Peyer's patch (tissue), 4 donors: ENCODE measurements at regions not wholly inside any gene's neighbourhood (a gene's known extent, or its start where the extent isn't known, plus 50 kb on each side); places are given as distances from the start of the nearest gene placed in this dataset.

ENCODE experiments used
- DNase-seq, 3 donors: peaks; one replicate each; pipeline ENCODE4 v3.0.0-alpha.2; 2017 to 2019
- H3K27ac ChIP-seq, 4 donors: fragments of 200-600 bp; sonication (generic); one replicate each; pipeline ENCODE4 v1.5.1; 2016 to 2019
- H3K27me3 ChIP-seq, 2 donors: fragments of 200-600 bp; sonication (generic); one replicate each; pipeline ENCODE4 v1.5.1; 2019
- H3K36me3 ChIP-seq, 3 donors: fragments of 200-600 bp; sonication (generic); one replicate each; pipeline ENCODE4 v1.5.1; 2016 to 2019
- H3K4me1 ChIP-seq, 4 donors: fragments of 200-600 bp; sonication (generic); one replicate each; pipeline ENCODE4 v1.5.1; 2016 to 2019
- H3K4me3 ChIP-seq, 4 donors: fragments of 200-600 bp; sonication (generic); 1 replicate in 3 of 4; 2 replicates in 1 of 4; pipeline ENCODE4 v1.5.1; 2016 to 2019; ENCODE audit warnings: mild to moderate bottlenecking in 1 of 4
- H3K9me3 ChIP-seq, 4 donors: fragments of 200-600 bp; sonication (generic); one replicate each; pipeline ENCODE4 v1.5.1; 2016 to 2019; ENCODE audit warnings: mild to moderate bottlenecking in 1 of 4
- CTCF ChIP-seq, 6 experiments: fragments of 450-650 bp in 4 of 6; fragments of 200-600 bp in 2 of 6; sonication (generic) in 1 of 6; IDR thresholded peaks; one replicate each; pipeline ENCODE4 v1.5.1; 2017 to 2019; ENCODE audit warnings: antibody characterized with exemption in 6 of 6, mild to moderate bottlenecking in 3 of 6, moderate library complexity in 1 of 6
- POLR2A ChIP-seq, 2 donors: fragments of 450-650 bp; IDR thresholded peaks; one replicate each; pipeline ENCODE4 v1.5.1; 2017; ENCODE audit warnings: antibody characterized with exemption in 2 of 2, mild to moderate bottlenecking in 2 of 2, moderate library complexity in 2 of 2

- Histone ChIP-seq H3K36me3 (no peaks in the 10 kb centered on the region), H3K27ac (no peak overlapping the region), H3K4me1 (no peaks in the 10 kb centered on the region), H3K27me3 (no peaks in the 10 kb centered on the region), H3K4me3 (no peak overlapping the region), H3K9me3 (no peaks in the 10 kb centered on the region)
- DNase-seq = no peak
- TF ChIP-seq POLR2A (IDR thresholded peaks at IDR 0.05) (no peak), CTCF (IDR thresholded peaks at IDR 0.05) (no peak)
Observed at GRCh38 chr15:95644100-95644875, 686.2 kb upstream of the NR2F2 start.

GRCh38 chr15:95645791-95646338 lies 684.6 kb upstream of the NR2F2 start:
- no peak for TF ChIP-seq CTCF (IDR thresholded peaks at IDR 0.05)
- no peak for TF ChIP-seq POLR2A (IDR thresholded peaks at IDR 0.05)
- no peak for DNase-seq
- Histone ChIP-seq H3K9me3 (no peaks in the 10 kb centered on the region), H3K4me3 (no peak overlapping the region), H3K27me3 (no peaks in the 10 kb centered on the region), H3K36me3 (no peaks in the 10 kb centered on the region), H3K4me1 (no peaks in the 10 kb centered on the region), H3K27ac (no peak overlapping the region)

GRCh38 chr15:95646484-95647273 lies 683.8 kb upstream of the NR2F2 start:
- Histone ChIP-seq H3K36me3 (no peaks in the 10 kb centered on the region), H3K27ac (no peak overlapping the region), H3K9me3 (no peaks in the 10 kb centered on the region), H3K4me3 (no peak overlapping the region), H3K4me1 (no peaks in the 10 kb centered on the region), H3K27me3 (no peaks in the 10 kb centered on the region)
- no peak for TF ChIP-seq CTCF (IDR thresholded peaks at IDR 0.05)
- no peak for TF ChIP-seq POLR2A (IDR thresholded peaks at IDR 0.05)
- DNase-seq = no peak

- no peak overlapping the region for H3K4me3 ChIP-seq
- no peaks in the 10 kb centered on the region for H3K9me3 ChIP-seq
- H3K4me1 ChIP-seq = no peaks in the 10 kb centered on the region
- no peaks in the 10 kb centered on the region for H3K27me3 ChIP-seq
- TF ChIP-seq CTCF (IDR thresholded peaks at IDR 0.05) = no peak
- TF ChIP-seq POLR2A (IDR thresholded peaks at IDR 0.05) = no peak
- no peak overlapping the region for H3K27ac ChIP-seq
- no peaks in the 10 kb centered on the region for H3K36me3 ChIP-seq
- DNase-seq = no peak
Observed at GRCh38 chr15:95647531-95648277, 682.8 kb upstream of the NR2F2 start.

- Histone ChIP-seq H3K27ac (peak overlapping the region in 3 of 4 donors; percentile 26 to 53 (median 43)), H3K36me3 (no peaks in the 10 kb centered on the region), H3K9me3 (no peaks in the 10 kb centered on the region), H3K4me3 (no peak overlapping the region), H3K4me1 (no peaks in the 10 kb centered on the region), H3K27me3 (no peaks in the 10 kb centered on the region)
- DNase-seq = peak in 1 of 3 donors; percentile 46
- TF ChIP-seq CTCF (IDR thresholded peaks at IDR 0.05) = no peak
- TF ChIP-seq POLR2A (IDR thresholded peaks at IDR 0.05) = no peak
Observed at GRCh38 chr15:95653361-95653805, 677.1 kb upstream of the NR2F2 start.
